HepG2 (cell line): ENCODE measurements at regions not wholly inside any gene's neighbourhood (a gene's known extent, or its start where the extent isn't known, plus 50 kb on each side); places are given as distances from the start of the nearest gene placed in this dataset.

Experiments
- ATAC-seq: fragments of 200-7000 bp; cut with Tn5 transposase; 3 replicates; pipeline ENCODE4 v1.9.1; 2020; ENCODE audit warnings: mild to moderate bottlenecking, moderate library complexity
- BruUV-seq: library from RNA; stranded (reverse); fragments of 400-500 nt; replicated peaks from 2 replicates; lab custom pipeline; 2021; lab: Mats Ljungman, UMichigan
- CTCF ChIA-PET: fragments of 300-600 bp; formaldehyde crosslinking; extraction: SDS; loops from one replicate; lab custom pipeline; 2021; ENCODE audit warnings: low total read pairs, inconsistent platforms, low intra/inter-chr PET ratio; lab: Yijun Ruan, JAX
- POLR2A ChIA-PET: fragments of 350-600 bp; sonication (Branson Sonifier 250); formaldehyde crosslinking; loops from one replicate; lab custom pipeline; 2020; ENCODE audit warnings: antibody characterized with exemption, inconsistent platforms; lab: Yijun Ruan, JAX
- DNase-seq: peaks from one replicate; pipeline ENCODE4 v3.0.0-alpha.2; 2015; ENCODE audit warnings: low spot score
- FAIRE-seq: peaks from 3 replicates; lab custom pipeline; 2011; peaks lifted over from hg19 to GRCh38; lab: Jason Lieb, UNC
- H2AFZ ChIP-seq: one replicate; pipeline ENCODE4 v1.6.1; 2011; ENCODE audit warnings: low read length, inconsistent platforms
- H3K27ac ChIP-seq: fragments of 300-600 bp; 3 replicates; pipeline ENCODE4 v1.8.0; 2011; ENCODE audit warnings: mixed run types, mild to moderate bottlenecking, mixed read lengths, low read length, inconsistent platforms; ENCODE audit not compliant: insufficient read depth; ENCODE audit errors: extremely low read length
- H3K27me3 ChIP-seq, 2 experiments: fragments of 200-600 bp in 1 of 2; 2 replicates in 1 of 2; 3 replicates in 1 of 2; pipeline versions ENCODE4 v1.6.0 to v1.8.0; 2011; ENCODE audit warnings: low read length in 2 of 2, mild to moderate bottlenecking in 2 of 2, moderate library complexity in 2 of 2, inconsistent platforms in 1 of 2; ENCODE audit not compliant: insufficient read depth in 2 of 2, control insufficient read depth in 1 of 2
- H3K36me3 ChIP-seq, 2 experiments: fragments of 200-600 bp in 1 of 2; replicated peaks in 1 of 2; 2 replicates in 1 of 2; 3 replicates in 1 of 2; pipeline versions ENCODE4 v1.5.1 to v1.8.0; 2011; ENCODE audit warnings: low read length in 2 of 2, inconsistent platforms in 1 of 2; ENCODE audit not compliant: insufficient read depth in 2 of 2, control insufficient read depth in 1 of 2
- H3K4me1 ChIP-seq: 2 replicates; pipeline ENCODE4 v1.5.1; 2012; ENCODE audit warnings: low read length, inconsistent platforms; ENCODE audit not compliant: insufficient read depth
- H3K4me2 ChIP-seq: 2 replicates; pipeline ENCODE4 v1.6.0; 2011; ENCODE audit warnings: low read depth, low read length, inconsistent platforms
- H3K4me3 ChIP-seq, 3 experiments: fragments of 200-600 bp in 1 of 3; sonication (generic), shearing (Covaris generic) in 1 of 3; replicated peaks in 1 of 3; 2 replicates each; pipeline ENCODE4 v1.5.1; 2011 to 2016; ENCODE audit warnings: low read length in 3 of 3, inconsistent platforms in 2 of 3, low read depth in 2 of 3, mild to moderate bottlenecking in 2 of 3, control low read depth in 1 of 3, mixed read lengths in 1 of 3; ENCODE audit not compliant: insufficient read depth in 1 of 3
- H3K79me2 ChIP-seq: one replicate; pipeline ENCODE4 v1.6.1; 2011; ENCODE audit warnings: low read length, inconsistent platforms; ENCODE audit not compliant: insufficient read depth
- H3K9ac ChIP-seq: 2 replicates; pipeline ENCODE4 v1.6.0; 2011; ENCODE audit warnings: mild to moderate bottlenecking, low read depth, low read length, inconsistent platforms; ENCODE audit not compliant: insufficient read depth
- H3K9me3 ChIP-seq: 2 replicates; pipeline ENCODE4 v1.5.1; 2012; ENCODE audit warnings: mild to moderate bottlenecking, low read length
- H4K20me1 ChIP-seq: 2 replicates; pipeline ENCODE4 v1.6.0; 2011; ENCODE audit warnings: inconsistent platforms, mild to moderate bottlenecking, low read length, moderate library complexity; ENCODE audit not compliant: insufficient read depth
- ATF1 ChIP-seq: IDR thresholded peaks from 2 replicates; pipeline ENCODE4 v1.6.1; 2016; ENCODE audit warnings: mild to moderate bottlenecking, control low read depth
- CREB3 ChIP-seq: sonication (generic); formaldehyde crosslinking; IDR thresholded peaks from 2 replicates; pipeline ENCODE4 v1.5.0; 2020; ENCODE audit warnings: missing genetic modification reagents
- ELF1 ChIP-seq: sonication (generic); formaldehyde crosslinking; IDR thresholded peaks from 2 replicates; pipeline ENCODE4 v1.4.0; 2020; ENCODE audit warnings: missing genetic modification reagents
- GPN1 ChIP-seq: sonication (generic); formaldehyde crosslinking; IDR thresholded peaks from 2 replicates; pipeline ENCODE4 v1.5.1; 2020; ENCODE audit warnings: missing genetic modification reagents, borderline replicate concordance
- SP2 ChIP-seq: sonication (generic); formaldehyde crosslinking; IDR thresholded peaks from 2 replicates; pipeline ENCODE4 v1.5.1; 2020; ENCODE audit warnings: mild to moderate bottlenecking, missing genetic modification reagents
- ZNF33B ChIP-seq: sonication (generic); formaldehyde crosslinking; IDR thresholded peaks from 2 replicates; pipeline ENCODE4 v1.5.1; 2020; ENCODE audit warnings: mild to moderate bottlenecking, missing genetic modification reagents
- ZNF441 ChIP-seq: sonication (generic); formaldehyde crosslinking; IDR thresholded peaks from 2 replicates; pipeline ENCODE4 v1.7.0; 2021; ENCODE audit warnings: missing genetic modification reagents, borderline replicate concordance
- WGBS: methylation state at CpG from one replicate; pipeline ENCODE4 v1.1.6; 2017; ENCODE audit warnings: low lambda C conversion rate; 5-methylcytosine and 5-hydroxymethylcytosine counted together
- in situ Hi-C: cut with HindIII; loops from 2 replicates; pipeline ENCODE4 v1.10.0; 2017; ENCODE audit warnings: low pct_unique_long_range_greater_than_20kb; ENCODE audit not compliant: extremely low pct_ligation_motif_present
- intact Hi-C: fragments of 100-400 bp; cut with micrococcal nuclease; formaldehyde crosslinking; loops from one replicate; pipeline ENCODE4 v1.10.0; 2022; ENCODE audit not compliant: unreplicated experiment
- TF ChIP-seq, protein P1 (sequence below): sonication (generic); formaldehyde crosslinking; conservative IDR thresholded peaks from 2 replicates; pipeline ENCODE4 v1.8.0; 2022; ENCODE audit warnings: mild to moderate bottlenecking, moderate library complexity, missing genetic modification reagents

GRCh38 chr3:107065094-107065861, 312.0 kb upstream of the CCDC54 start:
- ChIA-PET CTCF (interaction anchor here (1.1 kb wide), 1 partner anchor 241 kb away, joined by 5 read pairs; no protein-coding TSS in a partner anchor), POLR2A (no interaction called here)
- Histone ChIP-seq H3K36me3 (no peaks in the 10 kb centered on the region), H3K79me2 (no peaks in the 10 kb centered on the region), H3K4me1 (no peaks in the 10 kb centered on the region), H3K4me2 (no peak overlapping the region), H4K20me1 (no peaks in the 10 kb centered on the region), H3K4me3 (no peak overlapping the region), H3K9me3 (no peaks in the 10 kb centered on the region), H3K27ac (no peak overlapping the region), H3K27me3 (no peaks in the 10 kb centered on the region), H3K9ac (no peak overlapping the region), H2AFZ (no peak overlapping the region)
- ATAC-seq (no peak), FAIRE-seq (no peak), DNase-seq (no peak)
- in situ Hi-C loops: no loop called here
- TF ChIP-seq, protein P1, sequence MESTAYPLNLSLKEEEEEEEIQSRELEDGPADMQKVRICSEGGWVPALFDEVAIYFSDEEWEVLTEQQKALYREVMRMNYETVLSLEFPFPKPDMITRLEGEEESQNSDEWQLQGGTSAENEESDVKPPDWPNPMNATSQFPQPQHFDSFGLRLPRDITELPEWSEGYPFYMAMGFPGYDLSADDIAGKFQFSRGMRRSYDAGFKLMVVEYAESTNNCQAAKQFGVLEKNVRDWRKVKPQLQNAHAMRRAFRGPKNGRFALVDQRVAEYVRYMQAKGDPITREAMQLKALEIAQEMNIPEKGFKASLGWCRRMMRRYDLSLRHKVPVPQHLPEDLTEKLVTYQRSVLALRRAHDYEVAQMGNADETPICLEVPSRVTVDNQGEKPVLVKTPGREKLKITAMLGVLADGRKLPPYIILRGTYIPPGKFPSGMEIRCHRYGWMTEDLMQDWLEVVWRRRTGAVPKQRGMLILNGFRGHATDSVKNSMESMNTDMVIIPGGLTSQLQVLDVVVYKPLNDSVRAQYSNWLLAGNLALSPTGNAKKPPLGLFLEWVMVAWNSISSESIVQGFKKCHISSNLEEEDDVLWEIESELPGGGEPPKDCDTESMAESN (CRISPR knock-in tag): no peak
- TF ChIP-seq SP2 (CRISPR knock-in tag): no peak
- intact Hi-C loops: no loop called here
- BruUV-seq: no TSS peak
- 10% methylated on average over 13 of the region's 13 CpGs for WGBS

GRCh38 chr3:107067421-107067820, 309.8 kb upstream of the CCDC54 start:
- H4K20me1 ChIP-seq: no peaks in the 10 kb centered on the region
- in situ Hi-C loops: no loop called here
- no peak for ATAC-seq
- ChIA-PET POLR2A (no interaction called here), CTCF (no interaction called here)
- no peak overlapping the region for H3K4me3 ChIP-seq
- no peak for TF ChIP-seq ATF1 (CRISPR knock-in tag)
- TF ChIP-seq ZNF33B (CRISPR knock-in tag): no peak
- no peak for TF ChIP-seq GPN1 (CRISPR knock-in tag)
- no peak for TF ChIP-seq CREB3 (CRISPR knock-in tag)
- TF ChIP-seq ELF1 (CRISPR knock-in tag): no peak
- no peak for TF ChIP-seq ZNF441
- no TSS peak for BruUV-seq
- H2AFZ ChIP-seq: no peak overlapping the region
- no peak for FAIRE-seq
- intact Hi-C loops: no loop called here
- no peak overlapping the region for H3K27ac ChIP-seq
- no peaks in the 10 kb centered on the region for H3K4me1 ChIP-seq
- no peaks in the 10 kb centered on the region for H3K79me2 ChIP-seq
- H3K36me3 ChIP-seq: no peaks in the 10 kb centered on the region
- no peak overlapping the region for H3K9ac ChIP-seq
- 46% methylated on average over 5 of the region's 5 CpGs for WGBS
- no peaks in the 10 kb centered on the region for H3K9me3 ChIP-seq
- no peak overlapping the region for H3K4me2 ChIP-seq
- H3K27me3 ChIP-seq: no peaks in the 10 kb centered on the region
- no peak for DNase-seq
